H1 (cell line): ENCODE measurements at regions not wholly inside any gene's neighbourhood (a gene's known extent, or its start where the extent isn't known, plus 50 kb on each side); places are given as distances from the start of the nearest gene placed in this dataset.

Source experiments
- CTCF ChIA-PET: fragments of 300-600 bp; sonication (Branson Sonifier 250); formaldehyde crosslinking; loops from one replicate; lab custom pipeline; 2021; ENCODE audit not compliant: partially characterized antibody; lab: Charles Lee
- POLR2A ChIA-PET: fragments of 300-600 bp; sonication (Branson Sonifier 250); formaldehyde crosslinking; loops from one replicate; lab custom pipeline; 2021; ENCODE audit warnings: inconsistent platforms; ENCODE audit not compliant: partially characterized antibody; lab: Charles Lee
- DNase-seq, 2 experiments: peaks; one replicate each; pipeline versions ENCODE4 v3.0.0 to v3.0.0-alpha.2; 2010 to 2022; ENCODE audit warnings: low spot score in 2 of 2, low read depth in 1 of 2, mixed read lengths in 1 of 2
- FAIRE-seq: peaks from 2 replicates; lab custom pipeline; 2011; peaks lifted over from hg19 to GRCh38; lab: Jason Lieb, UNC
- H2AFZ ChIP-seq: 2 replicates; pipeline ENCODE4 v1.8.1; 2012; ENCODE audit warnings: low read length, inconsistent platforms
- H2AK5ac ChIP-seq: 2 replicates; pipeline ENCODE4 v1.6.1; 2013; ENCODE audit warnings: low read depth, low read length
- H2BK120ac ChIP-seq: replicated peaks from 2 replicates; pipeline ENCODE3; 2013; ENCODE audit warnings: low read depth, low read length, inconsistent platforms
- H2BK12ac ChIP-seq: 2 replicates; pipeline ENCODE4 v1.6.1; 2013; ENCODE audit warnings: low read depth, low read length
- H2BK15ac ChIP-seq: 2 replicates; pipeline ENCODE4 v1.6.1; 2013; ENCODE audit warnings: low read length
- H2BK20ac ChIP-seq: 2 replicates; pipeline ENCODE4 v1.6.1; 2013; ENCODE audit warnings: low read length
- H2BK5ac ChIP-seq: 2 replicates; pipeline ENCODE4 v1.6.1; 2013; ENCODE audit warnings: low read depth, low read length
- H3K14ac ChIP-seq: 2 replicates; pipeline ENCODE4 v1.6.1; 2013; ENCODE audit warnings: inconsistent platforms; ENCODE audit not compliant: insufficient read length
- H3K18ac ChIP-seq: 2 replicates; pipeline ENCODE4 v1.6.1; 2013; ENCODE audit warnings: low read length; ENCODE audit errors: extremely low read depth
- H3K23ac ChIP-seq: 2 replicates; pipeline ENCODE4 v1.6.1; 2013; ENCODE audit warnings: inconsistent platforms; ENCODE audit not compliant: insufficient read length
- H3K23me2 ChIP-seq: 2 replicates; pipeline ENCODE4 v1.6.1; 2013; ENCODE audit warnings: low read depth, low read length
- H3K27ac ChIP-seq: 2 replicates; pipeline ENCODE4 v1.6.1; 2011; ENCODE audit warnings: low read depth, low read length, inconsistent platforms
- H3K27me3 ChIP-seq, 4 experiments: replicated peaks in 1 of 4; 1 replicate in 1 of 4; 2 replicates in 3 of 4; pipeline versions ENCODE4 v1.6.1 to v1.8.1; 2011 to 2013; ENCODE audit warnings: low read length in 3 of 4, mild to moderate bottlenecking in 3 of 4, inconsistent platforms in 2 of 4, mixed read lengths in 2 of 4, moderate library complexity in 1 of 4; ENCODE audit not compliant: control insufficient read depth in 3 of 4, insufficient read depth in 3 of 4; ENCODE audit errors: extremely low read depth in 1 of 4
- H3K36me3 ChIP-seq, 4 experiments: 2 replicates each; pipeline versions ENCODE4 v1.6.1 to v1.8.1; 2011 to 2013; ENCODE audit warnings: mild to moderate bottlenecking in 4 of 4, low read length in 3 of 4, moderate library complexity in 2 of 4, control low read depth in 1 of 4, inconsistent platforms in 1 of 4; ENCODE audit not compliant: insufficient read depth in 4 of 4, control insufficient read depth in 2 of 4
- H3K4ac ChIP-seq: replicated peaks from 2 replicates; pipeline ENCODE3; 2013; ENCODE audit warnings: low read length, low read depth, mixed read lengths, inconsistent platforms; ENCODE audit not compliant: insufficient read length
- H3K4me1 ChIP-seq, 4 experiments: replicated peaks in 1 of 4; 1 replicate in 1 of 4; 2 replicates in 3 of 4; pipeline versions ENCODE4 v1.6.1 to v1.8.1; 2011 to 2013; ENCODE audit warnings: low read length in 3 of 4, inconsistent platforms in 2 of 4, mixed read lengths in 1 of 4; ENCODE audit not compliant: insufficient read depth in 4 of 4, control insufficient read depth in 3 of 4
- H3K4me2 ChIP-seq, 2 experiments: 2 replicates each; pipeline versions ENCODE4 v1.6.1 to v1.8.1; 2011 to 2013; ENCODE audit warnings: low read depth in 2 of 2, low read length in 2 of 2, control low read depth in 1 of 2, inconsistent platforms in 1 of 2, mild to moderate bottlenecking in 1 of 2; ENCODE audit not compliant: insufficient read depth in 1 of 2
- H3K4me3 ChIP-seq, 4 experiments: fragments of 200-600, 300-600 bp in 1 of 4; sonication (generic), shearing (Covaris generic), sonication (Bioruptor Twin) in 1 of 4; 2 replicates each; pipeline versions ENCODE4 v1.5.1 to v1.8.1; 2011 to 2016; ENCODE audit warnings: low read length in 4 of 4, low read depth in 3 of 4, control low read depth in 2 of 4, inconsistent platforms in 2 of 4, mild to moderate bottlenecking in 2 of 4, mixed read lengths in 1 of 4, moderate library complexity in 1 of 4; ENCODE audit not compliant: insufficient read depth in 2 of 4; ENCODE audit errors: extremely low read depth in 1 of 4
- H3K56ac ChIP-seq: replicated peaks from 2 replicates; pipeline ENCODE3; 2013; ENCODE audit warnings: low read depth, mild to moderate bottlenecking, mixed read lengths, low read length, inconsistent platforms; ENCODE audit not compliant: insufficient read length
- H3K79me1 ChIP-seq: 2 replicates; pipeline ENCODE4 v1.6.1; 2013; ENCODE audit warnings: low read depth, low read length, control low read depth
- H3K79me2 ChIP-seq, 2 experiments: 2 replicates each; pipeline versions ENCODE4 v1.6.1 to v1.8.1; 2012 to 2013; ENCODE audit warnings: low read length in 2 of 2, mild to moderate bottlenecking in 2 of 2, inconsistent platforms in 1 of 2; ENCODE audit not compliant: insufficient read depth in 2 of 2, control insufficient read depth in 1 of 2
- H3K9ac ChIP-seq, 4 experiments: replicated peaks in 1 of 4; 1 replicate in 1 of 4; 2 replicates in 3 of 4; pipeline versions ENCODE4 v1.6.1 to v1.8.1; 2011 to 2013; ENCODE audit warnings: low read depth in 3 of 4, low read length in 3 of 4, control low read depth in 2 of 4, mild to moderate bottlenecking in 2 of 4, moderate library complexity in 2 of 4, inconsistent platforms in 1 of 4; ENCODE audit errors: extremely low read depth in 1 of 4
- H3K9me3 ChIP-seq, 2 experiments: 2 replicates each; pipeline versions ENCODE4 v1.6.1 to v1.8.1; 2012 to 2013; ENCODE audit warnings: mild to moderate bottlenecking in 2 of 2, moderate library complexity in 2 of 2, control low read depth in 1 of 2, inconsistent platforms in 1 of 2, low read depth in 1 of 2, low read length in 1 of 2, mixed read lengths in 1 of 2; ENCODE audit not compliant: insufficient read depth in 2 of 2
- H4K20me1 ChIP-seq, 2 experiments: replicated peaks in 1 of 2; 2 replicates each; pipeline versions ENCODE3 to v1.8.1; 2011 to 2013; ENCODE audit warnings: inconsistent platforms in 2 of 2, low read length in 2 of 2, mild to moderate bottlenecking in 1 of 2; ENCODE audit not compliant: insufficient read depth in 2 of 2, control insufficient read depth in 1 of 2
- H4K5ac ChIP-seq: 2 replicates; pipeline ENCODE4 v1.6.1; 2013; ENCODE audit warnings: low read length, low read depth, mixed read lengths, inconsistent platforms; ENCODE audit not compliant: insufficient read length
- H4K8ac ChIP-seq: 2 replicates; pipeline ENCODE4 v1.8.0; 2013; ENCODE audit warnings: mild to moderate bottlenecking, moderate library complexity, low read length, inconsistent platforms; ENCODE audit not compliant: insufficient read depth; ENCODE audit errors: extremely low read depth
- H4K91ac ChIP-seq: replicated peaks from 2 replicates; pipeline ENCODE3; 2013; ENCODE audit warnings: low read length, mixed read lengths, inconsistent platforms; ENCODE audit not compliant: insufficient read length
- ASH2L ChIP-seq: fragments of 200-600, 300-600 bp; sonication (generic); IDR thresholded peaks from one replicate; pipeline ENCODE4 v1.7.1; 2017; ENCODE audit warnings: low read length
- JUND ChIP-seq: IDR thresholded peaks from 2 replicates; pipeline ENCODE4 v1.6.1; 2011; ENCODE audit warnings: mild to moderate bottlenecking, improper control_type of control experiment, low read length
- KDM4A ChIP-seq: IDR thresholded peaks from one replicate; pipeline ENCODE4 v1.7.1; 2012; ENCODE audit warnings: low read depth, mild to moderate bottlenecking, moderate library complexity, low read length, inconsistent platforms; ENCODE audit not compliant: severe bottlenecking
- POU5F1 ChIP-seq: IDR thresholded peaks from 2 replicates; pipeline ENCODE4 v1.6.1; 2011; ENCODE audit warnings: low read depth, mild to moderate bottlenecking, low read length, moderate library complexity
- RNF2 ChIP-seq: fragments of 200-900, 300-1000 bp; sonication (generic); IDR thresholded peaks from 2 replicates; pipeline ENCODE4 v1.7.1; 2016; ENCODE audit warnings: borderline replicate concordance, low read depth, mild to moderate bottlenecking, antibody characterized with exemption, low read length; ENCODE audit not compliant: poor library complexity, severe bottlenecking; ENCODE audit errors: missing control alignments
- RXRA ChIP-seq: IDR thresholded peaks from 2 replicates; pipeline ENCODE4 v1.6.1; 2011; ENCODE audit warnings: low read depth, mild to moderate bottlenecking, low read length, moderate library complexity; ENCODE audit not compliant: insufficient read depth
- SP2 ChIP-seq: IDR thresholded peaks from 2 replicates; pipeline ENCODE4 v1.6.1; 2012; ENCODE audit warnings: mild to moderate bottlenecking, low read length, inconsistent platforms
- TCF12 ChIP-seq: IDR thresholded peaks from 2 replicates; pipeline ENCODE4 v1.6.1; 2011; ENCODE audit warnings: low read depth, mild to moderate bottlenecking, low read length
- WGBS, 2 experiments: shearing (Covaris generic) in 1 of 2; methylation state at CpG; one replicate each; pipeline versions ENCODE4 v1.1.6 to v1.1.7; 2013 to 2015; ENCODE audit warnings: low lambda C conversion rate in 2 of 2, mixed read lengths in 2 of 2, inconsistent platforms in 1 of 2, low coverage in 1 of 2, missing lambda C conversion rate in 1 of 2; ENCODE audit not compliant: insufficient replicate concordance in 2 of 2, insufficient coverage in 1 of 2, insufficient read length in 1 of 2; ENCODE audit errors: extremely low coverage in 1 of 2, missing lambda C conversion rate in 1 of 2; 5-methylcytosine and 5-hydroxymethylcytosine counted together
- TF ChIP-seq, protein P1 (sequence below): IDR thresholded peaks from 2 replicates; pipeline ENCODE4 v1.6.1; 2012; ENCODE audit warnings: inconsistent platforms
- TF ChIP-seq, protein P2 (sequence below): IDR thresholded peaks from 2 replicates; pipeline ENCODE4 v1.6.1; 2011; ENCODE audit warnings: low read length, improper control_type of control experiment

DNA sequence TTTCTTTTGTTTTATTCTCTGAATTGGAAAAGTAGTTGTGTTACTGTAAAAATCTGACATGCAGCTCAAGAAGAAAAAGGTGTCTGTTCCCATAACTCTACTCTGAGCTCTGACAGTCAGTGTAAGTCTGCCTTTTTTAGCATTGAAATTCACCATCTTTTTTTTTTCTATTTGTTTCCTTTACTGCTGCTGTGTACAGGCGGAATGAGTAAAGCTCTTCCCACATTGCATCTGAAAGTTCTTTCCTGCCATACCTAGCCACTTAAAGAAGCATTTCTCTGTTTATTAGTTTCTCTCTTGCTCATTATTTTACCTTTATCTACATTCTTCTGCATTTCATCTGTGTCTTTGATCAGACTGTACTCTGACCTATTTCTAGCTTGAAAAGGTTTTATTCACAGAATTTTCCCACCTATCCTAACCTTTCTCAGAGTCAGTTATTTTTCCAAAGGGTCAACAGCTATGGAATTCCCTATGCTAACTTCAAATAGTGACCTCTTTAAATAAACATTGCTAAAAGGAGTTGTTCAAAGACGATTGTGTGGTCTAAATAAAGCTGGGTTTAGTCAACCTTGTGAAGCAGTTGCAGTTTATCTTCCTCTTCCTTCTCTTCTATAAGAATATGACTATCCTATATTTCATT is 1303.1 kb upstream of the ZEB2 start:
- no peaks in the 10 kb centered on the region for H3K79me1 ChIP-seq
- WGBS, 2 experiments: 78% methylated on average over 2 of the region's 2 CpGs; no CpG with 5 or more reads in 1 of the 2 experiments
- H3K79me2 ChIP-seq: no peaks in the 10 kb centered on the region
- H3K9ac ChIP-seq: no peak overlapping the region
- H3K4me2 ChIP-seq: no peak overlapping the region
- no peaks in the 10 kb centered on the region for H4K20me1 ChIP-seq
- no peaks in the 10 kb centered on the region for H3K27me3 ChIP-seq
- no peak overlapping the region for H4K5ac ChIP-seq
- ChIA-PET POLR2A (no interaction called here), CTCF (no interaction called here)
- H2AK5ac ChIP-seq: no peak overlapping the region
- no peak overlapping the region for H2BK5ac ChIP-seq
- H2BK12ac ChIP-seq: no peak overlapping the region
- H3K9me3 ChIP-seq: no peaks in the 10 kb centered on the region
- no peaks in the 10 kb centered on the region; the same call in 1 of the 2 replicates for H3K23me2 ChIP-seq
- 0 out of 7 replicates have a peak, but pooled peaks cover 0 to 3% (median 0%) of the 10 kb centered on the region in 4 experiments for H3K4me1 ChIP-seq
- H3K18ac ChIP-seq: no peak overlapping the region
- H4K91ac ChIP-seq: no peak overlapping the region
- no peak overlapping the region for H4K8ac ChIP-seq
- no peak overlapping the region for H3K27ac ChIP-seq
- H2BK20ac ChIP-seq: no peak overlapping the region
- DNase-seq (no peak), FAIRE-seq (no peak)
- TF ChIP-seq TCF12 (no peak), SP2 (no peak), POU5F1 (no peak), ASH2L (no peak), RXRA (no peak), RNF2 (no peak), JUND (no peak), KDM4A (no peak)
- TF ChIP-seq, protein P1, sequence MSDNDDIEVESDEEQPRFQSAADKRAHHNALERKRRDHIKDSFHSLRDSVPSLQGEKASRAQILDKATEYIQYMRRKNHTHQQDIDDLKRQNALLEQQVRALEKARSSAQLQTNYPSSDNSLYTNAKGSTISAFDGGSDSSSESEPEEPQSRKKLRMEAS: no peak
- TF ChIP-seq, protein P2, sequence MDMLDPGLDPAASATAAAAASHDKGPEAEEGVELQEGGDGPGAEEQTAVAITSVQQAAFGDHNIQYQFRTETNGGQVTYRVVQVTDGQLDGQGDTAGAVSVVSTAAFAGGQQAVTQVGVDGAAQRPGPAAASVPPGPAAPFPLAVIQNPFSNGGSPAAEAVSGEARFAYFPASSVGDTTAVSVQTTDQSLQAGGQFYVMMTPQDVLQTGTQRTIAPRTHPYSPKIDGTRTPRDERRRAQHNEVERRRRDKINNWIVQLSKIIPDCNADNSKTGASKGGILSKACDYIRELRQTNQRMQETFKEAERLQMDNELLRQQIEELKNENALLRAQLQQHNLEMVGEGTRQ: no peak
- H3K4me3 ChIP-seq: no peak overlapping the region
- H3K23ac ChIP-seq: no peak overlapping the region
- H2BK120ac ChIP-seq: no peak overlapping the region
- no peak overlapping the region for H2AFZ ChIP-seq
- H2BK15ac ChIP-seq: no peak overlapping the region
- H3K14ac ChIP-seq: no peak overlapping the region
- H3K4ac ChIP-seq: no peak overlapping the region
- no peaks in the 10 kb centered on the region for H3K36me3 ChIP-seq
- no peak overlapping the region for H3K56ac ChIP-seq
